ENCODE measurements at regions not wholly inside any gene's neighbourhood (a gene's known extent, or its start where the extent isn't known, plus 50 kb on each side); places are given as distances from the start of the nearest gene placed in this dataset.

GRCh38 chr5:4203146-4203545 is 607.5 kb downstream of the IRX1 start:
- Histone ChIP-seq H3K27ac (no peak overlapping the region), H3K36me3 (no peaks in the 10 kb centered on the region), H3K4me3 (no peak overlapping the region), H3K9me3 (no peaks in the 10 kb centered on the region), H3K4me1 (ENCODE audit: control insufficient read depth in 1 of 2, low read depth in 2 of 2) (no peaks in the 10 kb centered on the region), H3K27me3 (replicated peaks; ENCODE audit: insufficient read depth) (no peaks in the 10 kb centered on the region)
- DNase-seq (ENCODE audit: low spot score) (no peak), ATAC-seq (ENCODE audit: insufficient number of reproducible peaks, low FRiP score, low read depth) (no peak)
- no peak for TF ChIP-seq CTCF (IDR thresholded peaks at IDR 0.05)

- TF ChIP-seq CTCF (IDR thresholded peaks at IDR 0.05) = no peak
- H3K4me1 ChIP-seq (ENCODE audit: control insufficient read depth in 1 of 2, low read depth in 2 of 2) = no peaks in the 10 kb centered on the region
- no peaks in the 10 kb centered on the region for H3K27me3 ChIP-seq (replicated peaks; ENCODE audit: insufficient read depth)
- H3K4me3 ChIP-seq = no peak overlapping the region
- no peaks in the 10 kb centered on the region for H3K36me3 ChIP-seq
- no peak for DNase-seq (ENCODE audit: low spot score)
- H3K27ac ChIP-seq = no peak overlapping the region
- H3K9me3 ChIP-seq = no peaks in the 10 kb centered on the region
- ATAC-seq (ENCODE audit: insufficient number of reproducible peaks, low FRiP score, low read depth) = no peak
Measured at GRCh38 chr5:4204276-4205141, 608.9 kb downstream of the IRX1 start.

GRCh38 chr5:4205398-4205797 is 609.8 kb downstream of the IRX1 start:
- Histone ChIP-seq H3K27me3 (replicated peaks; ENCODE audit: insufficient read depth) (no peaks in the 10 kb centered on the region), H3K4me3 (peak overlapping the region; percentile 13), H3K27ac (no peak overlapping the region), H3K4me1 (ENCODE audit: control insufficient read depth in 1 of 2, low read depth in 2 of 2) (no peaks in the 10 kb centered on the region), H3K36me3 (no peaks in the 10 kb centered on the region), H3K9me3 (no peaks in the 10 kb centered on the region)
- TF ChIP-seq CTCF (IDR thresholded peaks at IDR 0.05) = no peak
- ATAC-seq (ENCODE audit: insufficient number of reproducible peaks, low FRiP score, low read depth) = no peak
- DNase-seq (ENCODE audit: low spot score) = no peak

- no peak for DNase-seq (ENCODE audit: low spot score)
Measured at GRCh38 chr5:4206127-4206526, 610.5 kb downstream of the IRX1 start.

GRCh38 chr5:4207486-4207885 is 611.9 kb downstream of the IRX1 start:
- H3K27ac ChIP-seq = no peak overlapping the region
- no peak overlapping the region for H3K4me3 ChIP-seq
- ATAC-seq (ENCODE audit: insufficient number of reproducible peaks, low FRiP score, low read depth) (no peak), DNase-seq (ENCODE audit: low spot score) (no peak)
- H3K4me1 ChIP-seq (ENCODE audit: control insufficient read depth in 1 of 2, low read depth in 2 of 2) = no peaks in the 10 kb centered on the region
- H3K9me3 ChIP-seq = no peaks in the 10 kb centered on the region
- no peaks in the 10 kb centered on the region for H3K27me3 ChIP-seq (replicated peaks; ENCODE audit: insufficient read depth)
- H3K36me3 ChIP-seq = no peaks in the 10 kb centered on the region
- TF ChIP-seq CTCF (IDR thresholded peaks at IDR 0.05) = no peak

More at GRCh38 chr5:4206127-4206526, 610.5 kb downstream of the IRX1 start:
- Histone ChIP-seq H3K9me3 (no peaks in the 10 kb centered on the region), H3K4me1 (ENCODE audit: control insufficient read depth in 1 of 2, low read depth in 2 of 2) (no peaks in the 10 kb centered on the region), H3K4me3 (no peak overlapping the region), H3K36me3 (no peaks in the 10 kb centered on the region), H3K27ac (no peak overlapping the region), H3K27me3 (replicated peaks; ENCODE audit: insufficient read depth) (no peaks in the 10 kb centered on the region)
- no peak for ATAC-seq (ENCODE audit: insufficient number of reproducible peaks, low FRiP score, low read depth)
- no peak for TF ChIP-seq CTCF (IDR thresholded peaks at IDR 0.05)

All from thoracic aorta (tissue), 2 donors.